GM23338 (cell line): ENCODE measurements at regions not wholly inside any gene's neighbourhood (a gene's known extent, or its start where the extent isn't known, plus 50 kb on each side); places are given as distances from the start of the nearest gene placed in this dataset.

Source experiments
- ATAC-seq: fragments of 200-7000 bp; cut with Tn5 transposase; 3 replicates; pipeline ENCODE4 v1.9.1; 2020
- DNase-seq: peaks from one replicate; pipeline ENCODE4 v3.0.0-alpha.2; 2015; ENCODE audit warnings: low spot score
- H2AFZ ChIP-seq: fragments of 200-600 bp; sonication (generic); 2 replicates; pipeline ENCODE4 v1.8.0; 2016; ENCODE audit warnings: antibody characterized with exemption, mild to moderate bottlenecking, moderate library complexity
- H3F3A ChIP-seq: fragments of 200-600 bp; sonication (generic); replicated peaks from 2 replicates; pipeline ENCODE4 v1.8.0; 2017; ENCODE audit warnings: antibody characterized with exemption, mixed run types, low read depth
- H3K27ac ChIP-seq: fragments of 200-600 bp; sonication (generic); 2 replicates; pipeline ENCODE4 v1.6.1; 2016; ENCODE audit warnings: low read depth
- H3K27me3 ChIP-seq: fragments of 200-600 bp; sonication (generic); 2 replicates; pipeline ENCODE4 v1.8.0; 2016; ENCODE audit warnings: mild to moderate bottlenecking, mixed run types, moderate library complexity; ENCODE audit not compliant: insufficient read depth
- H3K36me3 ChIP-seq: fragments of 200-600 bp; sonication (generic); 2 replicates; pipeline ENCODE4 v1.8.0; 2016; ENCODE audit warnings: mild to moderate bottlenecking; ENCODE audit not compliant: insufficient read depth
- H3K4me1 ChIP-seq: fragments of 200-600 bp; sonication (generic); 2 replicates; pipeline ENCODE4 v1.8.0; 2016; ENCODE audit warnings: mild to moderate bottlenecking, moderate library complexity; ENCODE audit not compliant: insufficient read depth
- H3K4me2 ChIP-seq: fragments of 200-600 bp; sonication (generic); 2 replicates; pipeline ENCODE4 v1.7.1; 2017; ENCODE audit warnings: mixed run types
- H3K4me3 ChIP-seq: fragments of 200-600 bp; sonication (generic); 2 replicates; pipeline ENCODE4 v1.6.1; 2016; ENCODE audit warnings: mixed run types
- H3K79me2 ChIP-seq: fragments of 200-600 bp; sonication (generic); replicated peaks from 2 replicates; pipeline ENCODE4 v1.8.0; 2017; ENCODE audit warnings: mild to moderate bottlenecking; ENCODE audit not compliant: insufficient read depth
- H3K9me2 ChIP-seq: fragments of 200-600 bp; sonication (generic); 2 replicates; pipeline ENCODE4 v1.8.0; 2017; ENCODE audit not compliant: insufficient read depth
- H4K20me1 ChIP-seq: fragments of 200-600 bp; sonication (generic); replicated peaks from 2 replicates; pipeline ENCODE4 v1.8.0; 2017; ENCODE audit warnings: mild to moderate bottlenecking; ENCODE audit not compliant: insufficient read depth
- H3K27ac Mint-ChIP-seq: 2 replicates; pipeline ENCODE4 v1.8.0; 2020; ENCODE audit warnings: inconsistent platforms, mild to moderate bottlenecking, moderate library complexity, mixed read lengths
- H3K27me3 Mint-ChIP-seq: 3 replicates; pipeline ENCODE4 v1.8.0; 2022; ENCODE audit warnings: low read depth, mild to moderate bottlenecking, moderate library complexity, mixed read lengths, inconsistent platforms; ENCODE audit not compliant: insufficient read depth, poor library complexity
- H3K36me3 Mint-ChIP-seq: 3 replicates; pipeline ENCODE4 v1.8.0; 2021; ENCODE audit warnings: low read depth, mild to moderate bottlenecking, inconsistent platforms, moderate library complexity, mixed read lengths
- H3K4me1 Mint-ChIP-seq: 3 replicates; pipeline ENCODE4 v1.8.0; 2020; ENCODE audit warnings: mild to moderate bottlenecking, inconsistent platforms, mixed read lengths
- H3K4me3 Mint-ChIP-seq: 3 replicates; pipeline ENCODE4 v1.8.0; 2021; ENCODE audit warnings: moderate library complexity, mild to moderate bottlenecking, inconsistent platforms, mixed read lengths
- H3K9me3 Mint-ChIP-seq: 3 replicates; pipeline ENCODE4 v1.8.0; 2020; ENCODE audit warnings: moderate library complexity, mild to moderate bottlenecking, inconsistent platforms, mixed read lengths
- CTCF ChIP-seq, 2 experiments: fragments of 200-600 bp in 1 of 2; sonication (generic) in 1 of 2; conservative IDR thresholded peaks; 2 replicates each; pipeline versions ENCODE4 v1.5.1 to v1.6.1; 2016 to 2017; ENCODE audit warnings: antibody characterized with exemption in 2 of 2, low read depth in 2 of 2, mild to moderate bottlenecking in 2 of 2, moderate library complexity in 1 of 2
- ETS1 ChIP-seq: IDR thresholded peaks from 2 replicates; pipeline ENCODE4 v1.6.1; 2016; ENCODE audit warnings: antibody characterized with exemption
- EZH2 ChIP-seq: fragments of 200-600 bp; sonication (generic); IDR thresholded peaks from one replicate; pipeline ENCODE4 v1.8.0; 2017; ENCODE audit warnings: antibody characterized with exemption, mild to moderate bottlenecking, low read depth; ENCODE audit not compliant: unreplicated experiment
- EZH2phosphoT487 ChIP-seq: fragments of 200-600 bp; sonication (generic); IDR thresholded peaks from one replicate; pipeline ENCODE4 v1.8.1; 2018; ENCODE audit warnings: antibody characterized with exemption; ENCODE audit not compliant: unreplicated experiment
- JUNB ChIP-seq: IDR thresholded peaks from one replicate; pipeline ENCODE4 v1.6.1; 2016; ENCODE audit warnings: antibody characterized with exemption; ENCODE audit not compliant: unreplicated experiment
- NANOG ChIP-seq: IDR thresholded peaks from 2 replicates; pipeline ENCODE4 v1.6.1; 2016; ENCODE audit warnings: antibody characterized with exemption, borderline replicate concordance
- REST ChIP-seq: IDR thresholded peaks from one replicate; pipeline ENCODE4 v1.6.1; 2018; ENCODE audit warnings: antibody characterized with exemption; ENCODE audit not compliant: unreplicated experiment
- STAT1 ChIP-seq: IDR thresholded peaks from one replicate; pipeline ENCODE4 v1.6.1; 2016; ENCODE audit warnings: antibody characterized with exemption; ENCODE audit not compliant: unreplicated experiment
- ZNF114 ChIP-seq: fragments of 250-450 bp; sonication (Bioruptor Pico); IDR thresholded peaks from 2 replicates; pipeline ENCODE4 v1.5.0; 2020; ENCODE audit warnings: mild to moderate bottlenecking, moderate library complexity
- ZNF462 ChIP-seq: fragments of 250-450 bp; sonication (Bioruptor Pico); IDR thresholded peaks from 2 replicates; pipeline ENCODE4 v1.5.0; 2020; ENCODE audit warnings: mild to moderate bottlenecking, moderate library complexity

GRCh38 chr9:129368444-129368978 lies 190.4 kb upstream of the IER5L start (continued):
- no peak for TF ChIP-seq REST
- no peak for TF ChIP-seq EZH2
- TF ChIP-seq ETS1, result no peak
- no peak for TF ChIP-seq NANOG

GRCh38 chr9:129367287-129367686 lies 189.2 kb upstream of the IER5L start:
- Histone ChIP-seq H3K4me3 (no peak overlapping the region), H3K9me2 (no peaks in the 10 kb centered on the region), H2AFZ (no peak overlapping the region), H4K20me1 (no peaks in the 10 kb centered on the region), H3K27ac (no peak overlapping the region), H3K4me2 (no peak overlapping the region), H3K27me3 (no peaks in the 10 kb centered on the region), H3K4me1 (no peaks in the 10 kb centered on the region), H3K79me2 (no peaks in the 10 kb centered on the region), H3K36me3 (peaks cover 3% of the 10 kb centered on the region; the same call in 1 of the 2 replicates), H3F3A (no peaks in the 10 kb centered on the region)
- Mint-ChIP-seq H3K27ac (no peak overlapping the region), H3K27me3 (peaks cover 9% of the 10 kb centered on the region), H3K4me1 (peaks cover 2% of the 10 kb centered on the region), H3K4me3 (no peak overlapping the region), H3K9me3 (peaks cover 21% of the 10 kb centered on the region), H3K36me3 (peaks cover 9% of the 10 kb centered on the region; the same call in 2 of the 3 replicates)
- ATAC-seq (no peak), DNase-seq (no peak)
- TF ChIP-seq ZNF114 (CRISPR knock-in tag), result no peak
- no peak for TF ChIP-seq CTCF (conservative IDR thresholded peaks at IDR 0.05; ENCODE audit: low read depth in 2 of 2)
- TF ChIP-seq EZH2, result no peak
- TF ChIP-seq ZNF462, result no peak
- TF ChIP-seq JUNB, result no peak
- TF ChIP-seq EZH2phosphoT487, result no peak
- TF ChIP-seq STAT1, result no peak
